ENCODE measurements at regions not wholly inside any gene's neighbourhood (a gene's known extent, or its start where the extent isn't known, plus 50 kb on each side); places are given as distances from the start of the nearest gene placed in this dataset.

- TF ChIP-seq ATF1 (CRISPR knock-in tag; IDR thresholded peaks at IDR 0.05) (no peak), CTCF (IDR thresholded peaks at IDR 0.05) (no peak), ZNF532 (CRISPR knock-in tag; IDR thresholded peaks at IDR 0.05; ENCODE audit: borderline replicate concordance) (no peak), ZNF512 (CRISPR knock-in tag; IDR thresholded peaks at IDR 0.05; ENCODE audit: borderline replicate concordance) (no peak), ATF6 (CRISPR knock-in tag; IDR thresholded peaks at IDR 0.05) (no peak), ZNF281 (CRISPR knock-in tag; IDR thresholded peaks at IDR 0.05) (no peak), ZNF423 (CRISPR knock-in tag; IDR thresholded peaks at IDR 0.05) (no peak), USF2 (CRISPR knock-in tag; IDR thresholded peaks at IDR 0.05) (no peak), ZNF121 (CRISPR knock-in tag; IDR thresholded peaks at IDR 0.05) (no peak), MAX (CRISPR knock-in tag; IDR thresholded peaks at IDR 0.05) (no peak), E2F1 (CRISPR knock-in tag; IDR thresholded peaks at IDR 0.05) (no peak), AR (CRISPR knock-in tag; IDR thresholded peaks at IDR 0.05) (no peak), ZNF138 (CRISPR knock-in tag; conservative IDR thresholded peaks at IDR 0.05) (no peak)
These were observed 84.7 kb upstream of the BRINP1 start for GRCh38 chr9:119453980-119454379.
